GM11168 (cell line): ENCODE measurements at regions not wholly inside any gene's neighbourhood (a gene's known extent, or its start where the extent isn't known, plus 50 kb on each side); places are given as distances from the start of the nearest gene placed in this dataset.
"Not testable (repeated sequence)": the region's sequence is repeated elsewhere in the genome, so short reads cannot be mapped to it uniquely, and the experiment has no call there.

Source experiments
- in situ Hi-C: fragments of 300-500 bp; cut with MboI; formaldehyde crosslinking; loops from one replicate; pipeline ENCODE4 v1.12.0; 2022; ENCODE audit warnings: low sequenced_read_pairs; ENCODE audit not compliant: unreplicated experiment

GRCh38 chr2:226310146-226310545, 489.5 kb downstream of the IRS1 start:
- in situ Hi-C loops, result no loop called here

GRCh38 chr2:226308986-226309385, 490.6 kb downstream of the IRS1 start:
- in situ Hi-C loops, result no loop called here

GRCh38 chr2:226308323-226308680, 491.3 kb downstream of the IRS1 start:
- in situ Hi-C loops, result no loop called here

- in situ Hi-C loops, result no loop called here
Measured at GRCh38 chr2:226307487-226308322, 491.9 kb downstream of the IRS1 start.

- in situ Hi-C loops, result no loop called here
Measured at GRCh38 chr2:226306969-226307368, 492.7 kb downstream of the IRS1 start.

GRCh38 chr2:226304308-226304707, 495.3 kb downstream of the IRS1 start:
- in situ Hi-C loops, result no loop called here

GRCh38 chr2:226303707-226304106, 495.9 kb downstream of the IRS1 start:
- in situ Hi-C loops, result no loop called here

- in situ Hi-C loops, result no loop called here
Measured at GRCh38 chr2:226300196-226300886, 499.3 kb downstream of the IRS1 start.

GRCh38 chr2:226299771-226300170, 499.8 kb downstream of the IRS1 start:
- in situ Hi-C loops, result no loop called here

- in situ Hi-C loops, result no loop called here
Measured at GRCh38 chr2:226295681-226296080, 503.9 kb downstream of the IRS1 start.

GRCh38 chr2:226295123-226295522, 504.5 kb downstream of the IRS1 start:
- in situ Hi-C loops, result no loop called here

GRCh38 chr2:226291281-226291680, 508.3 kb downstream of the IRS1 start:
- in situ Hi-C loops, result not testable (repeated sequence)

- in situ Hi-C loops, result no loop called here
Measured at GRCh38 chr2:226286916-226287315, 512.7 kb downstream of the IRS1 start.

- in situ Hi-C loops, result no loop called here
Measured at GRCh38 chr2:226283796-226284195, 515.8 kb downstream of the IRS1 start.

- in situ Hi-C loops, result no loop called here
Measured at GRCh38 chr2:226282151-226282550, 517.5 kb downstream of the IRS1 start.

- in situ Hi-C loops, result not testable (repeated sequence)
Measured at GRCh38 chr2:226280136-226280535, 519.5 kb downstream of the IRS1 start.

- in situ Hi-C loops, result no loop called here
Measured at GRCh38 chr2:226275215-226275614, 524.4 kb downstream of the IRS1 start.

- in situ Hi-C loops, result no loop called here
Measured at GRCh38 chr2:226274143-226274542, 525.5 kb downstream of the IRS1 start.

GRCh38 chr2:226273440-226273839, 526.2 kb downstream of the IRS1 start:
- in situ Hi-C loops, result no loop called here

- in situ Hi-C loops, result no loop called here
Measured at GRCh38 chr2:226272435-226272834, 527.2 kb downstream of the IRS1 start.

GRCh38 chr2:226270285-226271058, 529.1 kb downstream of the IRS1 start:
- in situ Hi-C loops, result no loop called here
